ENCODE measurements at regions not wholly inside any gene's neighbourhood (a gene's known extent, or its start where the extent isn't known, plus 50 kb on each side); places are given as distances from the start of the nearest gene placed in this dataset.

DNA sequence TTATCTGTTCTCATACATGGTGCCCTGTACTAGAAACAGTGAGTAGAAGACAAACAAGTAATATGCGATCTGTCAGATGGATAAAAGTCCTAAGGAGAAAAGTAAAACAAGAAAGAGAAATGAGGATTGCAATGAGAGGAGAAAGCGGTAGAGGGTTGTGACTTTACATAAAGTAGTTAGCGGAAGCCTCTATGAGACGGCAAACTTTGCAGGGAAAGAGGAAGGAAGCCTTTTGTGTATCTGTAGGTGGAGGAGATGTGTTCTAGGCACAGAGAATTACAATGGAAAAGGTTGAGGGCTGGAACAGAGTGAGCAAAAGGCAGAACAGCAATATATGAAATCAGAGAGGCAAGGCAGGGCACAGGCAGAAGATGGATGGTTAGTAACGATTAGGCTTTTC lies 150.4 kb upstream of the SEMA3E start:
- no peak overlapping the region for H3K4me3 ChIP-seq (ENCODE audit: low read length)
- H3K36me3 Mint-ChIP-seq: no peaks in the 10 kb centered on the region
- no peaks in the 10 kb centered on the region for H3K4me1 ChIP-seq (ENCODE audit: control insufficient read depth in 2 of 2, insufficient read depth in 2 of 2, low read length in 2 of 2)
- POLR2A ChIA-PET: no interaction called here
- no peak overlapping the region for H3K27ac Mint-ChIP-seq
- no peaks in the 10 kb centered on the region for H3K4me1 Mint-ChIP-seq
- ATAC-seq: no peak
- DNase-seq: no peak
- CTCF ChIA-PET: no interaction called here
- no peak overlapping the region for H3K4me3 Mint-ChIP-seq
- H3K27me3 Mint-ChIP-seq: no peaks in the 10 kb centered on the region
- no peaks in the 10 kb centered on the region for H3K36me3 ChIP-seq (ENCODE audit: control insufficient read depth in 2 of 3, insufficient read depth in 3 of 3, low read length in 3 of 3)
- intact Hi-C loops (cut with micrococcal nuclease): no loop called here
- H3K9me3 Mint-ChIP-seq: peaks cover 0 to 9% (median 2%) of the 10 kb centered on the region in 11 donors
- no peaks in the 10 kb centered on the region for H3K27me3 ChIP-seq (ENCODE audit: control insufficient read depth in 2 of 2, insufficient read depth in 2 of 2, low read length in 2 of 2)
- no peaks in the 10 kb centered on the region for H3K9me3 ChIP-seq (ENCODE audit: control insufficient read depth in 2 of 3, low read length in 3 of 3)
- no peak overlapping the region for H3K27ac ChIP-seq (ENCODE audit: low read depth, low read length)

DNA sequence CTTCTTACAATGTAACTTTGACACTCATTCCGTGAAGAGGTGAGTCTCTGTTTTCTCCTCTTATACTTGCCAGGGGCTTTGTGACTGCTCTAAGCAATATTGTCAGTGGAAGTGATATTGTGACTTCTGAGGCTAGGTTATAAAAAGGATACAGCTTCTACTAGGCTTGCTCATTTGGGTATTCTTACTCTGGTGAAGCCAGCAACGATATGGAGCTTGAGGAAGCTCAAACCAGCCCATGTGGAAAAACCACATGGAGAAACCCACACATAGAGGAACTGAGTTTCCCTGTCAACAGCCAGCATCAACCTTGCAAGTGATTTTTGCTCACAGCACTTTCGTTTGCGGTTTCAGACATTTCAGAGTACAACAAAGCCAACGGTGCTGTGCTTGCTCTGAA lies 149.6 kb upstream of the SEMA3E start:
- no peak for DNase-seq
- Histone ChIP-seq H3K36me3 (ENCODE audit: control insufficient read depth in 2 of 3, insufficient read depth in 3 of 3, low read length in 3 of 3) (no peaks in the 10 kb centered on the region), H3K9me3 (ENCODE audit: control insufficient read depth in 2 of 3, low read length in 3 of 3) (no peaks in the 10 kb centered on the region), H3K27me3 (ENCODE audit: control insufficient read depth in 2 of 2, insufficient read depth in 2 of 2, low read length in 2 of 2) (no peaks in the 10 kb centered on the region), H3K27ac (ENCODE audit: low read depth, low read length) (no peak overlapping the region), H3K4me1 (ENCODE audit: control insufficient read depth in 2 of 2, insufficient read depth in 2 of 2, low read length in 2 of 2) (no peaks in the 10 kb centered on the region), H3K4me3 (ENCODE audit: low read length) (no peak overlapping the region)
- Mint-ChIP-seq H3K4me3 (no peak overlapping the region), H3K27me3 (no peaks in the 10 kb centered on the region), H3K9me3 (peaks cover 0 to 9% (median 0%) of the 10 kb centered on the region in 11 donors), H3K4me1 (no peaks in the 10 kb centered on the region), H3K27ac (no peak overlapping the region), H3K36me3 (no peaks in the 10 kb centered on the region)
- intact Hi-C loops (cut with micrococcal nuclease): no loop called here
- POLR2A ChIA-PET: no interaction called here
- CTCF ChIA-PET: no interaction called here
- no peak for ATAC-seq

DNA sequence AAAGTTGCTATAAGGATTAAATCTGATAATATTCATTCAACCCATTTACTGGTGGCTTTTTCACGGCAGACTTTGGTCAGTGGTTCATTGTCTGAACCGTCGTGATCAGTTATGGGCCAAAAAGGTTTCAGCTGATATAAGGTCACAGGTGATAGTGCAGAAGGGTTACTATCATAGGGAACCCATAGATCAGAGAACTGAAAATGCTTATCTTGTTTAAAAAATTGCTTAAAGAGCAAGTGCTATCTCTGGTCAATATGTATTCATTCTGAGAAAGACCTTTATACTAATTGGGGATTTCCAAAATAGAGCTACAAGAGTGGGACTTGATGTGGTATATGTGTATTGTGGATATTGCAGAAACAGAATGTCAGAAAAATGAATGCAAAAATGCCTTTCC lies 147.8 kb upstream of the SEMA3E start:
- no peak overlapping the region for H3K27ac ChIP-seq (ENCODE audit: low read depth, low read length)
- no peak overlapping the region for H3K4me3 ChIP-seq (ENCODE audit: low read length)
- intact Hi-C loops (cut with micrococcal nuclease): no loop called here
- no peaks in the 10 kb centered on the region for H3K36me3 Mint-ChIP-seq
- H3K9me3 ChIP-seq (ENCODE audit: control insufficient read depth in 2 of 3, low read length in 3 of 3): no peaks in the 10 kb centered on the region
- H3K27me3 ChIP-seq (ENCODE audit: control insufficient read depth in 2 of 2, insufficient read depth in 2 of 2, low read length in 2 of 2): no peaks in the 10 kb centered on the region
- no peaks in the 10 kb centered on the region for H3K36me3 ChIP-seq (ENCODE audit: control insufficient read depth in 2 of 3, insufficient read depth in 3 of 3, low read length in 3 of 3)
- peaks cover 0 to 5% (median 0%) of the 10 kb centered on the region in 11 donors for H3K9me3 Mint-ChIP-seq
- no peaks in the 10 kb centered on the region for H3K4me1 Mint-ChIP-seq
- no peak for DNase-seq
- H3K27me3 Mint-ChIP-seq: no peaks in the 10 kb centered on the region
- H3K4me3 Mint-ChIP-seq: no peak overlapping the region
- H3K4me1 ChIP-seq (ENCODE audit: control insufficient read depth in 2 of 2, insufficient read depth in 2 of 2, low read length in 2 of 2): no peaks in the 10 kb centered on the region
- ATAC-seq: no peak
- H3K27ac Mint-ChIP-seq: no peak overlapping the region
- CTCF ChIA-PET: no interaction called here
- POLR2A ChIA-PET: no interaction called here

DNA sequence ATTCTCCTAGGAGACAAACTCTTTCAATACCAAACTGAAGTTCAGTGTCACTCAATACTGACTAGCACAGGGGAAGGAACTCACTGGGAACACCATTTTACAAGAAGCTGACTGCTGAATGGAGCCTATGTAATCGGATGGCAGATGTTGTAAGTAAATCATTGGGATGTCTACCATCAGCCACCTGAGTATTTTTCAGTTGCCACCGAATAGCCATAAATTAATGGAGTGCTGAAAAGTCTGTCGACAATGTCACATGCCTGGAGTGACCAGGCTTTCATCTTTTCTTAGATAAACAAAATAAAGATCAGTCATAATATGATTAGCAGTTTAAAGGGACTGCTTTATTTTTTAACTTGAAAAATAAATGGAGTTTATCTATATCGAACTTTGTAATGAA lies 145.9 kb upstream of the SEMA3E start:
- H3K4me3 ChIP-seq (ENCODE audit: low read length): no peak overlapping the region
- Mint-ChIP-seq H3K9me3 (peaks cover 0 to 5% (median 0%) of the 10 kb centered on the region in 11 donors), H3K27me3 (no peaks in the 10 kb centered on the region), H3K4me1 (no peaks in the 10 kb centered on the region), H3K4me3 (no peak overlapping the region), H3K27ac (no peak overlapping the region), H3K36me3 (no peaks in the 10 kb centered on the region)
- POLR2A ChIA-PET: no interaction called here
- DNase-seq (no peak), ATAC-seq (no peak)
- no peaks in the 10 kb centered on the region for H3K9me3 ChIP-seq (ENCODE audit: control insufficient read depth in 2 of 3, low read length in 3 of 3)
- CTCF ChIA-PET: no interaction called here
- H3K36me3 ChIP-seq (ENCODE audit: control insufficient read depth in 2 of 3, insufficient read depth in 3 of 3, low read length in 3 of 3): no peaks in the 10 kb centered on the region
- no peaks in the 10 kb centered on the region for H3K4me1 ChIP-seq (ENCODE audit: control insufficient read depth in 2 of 2, insufficient read depth in 2 of 2, low read length in 2 of 2)
- intact Hi-C loops (cut with micrococcal nuclease): no loop called here
- no peak overlapping the region for H3K27ac ChIP-seq (ENCODE audit: low read depth, low read length)
- H3K27me3 ChIP-seq (ENCODE audit: control insufficient read depth in 2 of 2, insufficient read depth in 2 of 2, low read length in 2 of 2): no peaks in the 10 kb centered on the region

DNA sequence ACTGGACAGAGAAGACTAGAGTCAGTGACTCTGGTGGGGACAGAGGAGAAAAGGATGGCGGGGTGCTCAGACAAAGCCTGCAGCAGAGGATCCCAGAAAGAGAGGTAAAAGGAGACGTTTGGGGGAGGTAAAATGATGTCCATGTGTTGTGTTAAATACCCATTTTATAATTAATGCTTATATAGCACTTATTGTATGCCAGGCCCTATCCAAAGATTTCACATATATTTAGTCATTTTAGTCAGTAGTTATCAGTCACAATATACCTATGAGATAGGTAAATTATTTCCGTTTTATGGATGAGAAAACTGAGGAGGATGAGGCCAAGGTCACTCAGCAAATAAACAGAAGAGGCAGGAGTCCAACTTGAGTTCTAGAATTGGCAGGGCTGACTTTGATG lies 144.6 kb upstream of the SEMA3E start:
- Mint-ChIP-seq H3K4me1 (no peaks in the 10 kb centered on the region), H3K36me3 (no peaks in the 10 kb centered on the region), H3K9me3 (peaks cover 0 to 5% (median 0%) of the 10 kb centered on the region in 11 donors), H3K27ac (no peak overlapping the region), H3K4me3 (no peak overlapping the region), H3K27me3 (no peaks in the 10 kb centered on the region)
- Histone ChIP-seq H3K4me3 (ENCODE audit: low read length) (no peak overlapping the region), H3K27me3 (ENCODE audit: control insufficient read depth in 2 of 2, insufficient read depth in 2 of 2, low read length in 2 of 2) (no peaks in the 10 kb centered on the region), H3K36me3 (ENCODE audit: control insufficient read depth in 2 of 3, insufficient read depth in 3 of 3, low read length in 3 of 3) (no peaks in the 10 kb centered on the region), H3K9me3 (ENCODE audit: control insufficient read depth in 2 of 3, low read length in 3 of 3) (no peaks in the 10 kb centered on the region), H3K27ac (ENCODE audit: low read depth, low read length) (no peak overlapping the region), H3K4me1 (ENCODE audit: control insufficient read depth in 2 of 2, insufficient read depth in 2 of 2, low read length in 2 of 2) (no peaks in the 10 kb centered on the region)
- intact Hi-C loops (cut with micrococcal nuclease): no loop called here
- ATAC-seq: no peak
- CTCF ChIA-PET: no interaction called here
- DNase-seq: no peak
- POLR2A ChIA-PET: no interaction called here

DNA sequence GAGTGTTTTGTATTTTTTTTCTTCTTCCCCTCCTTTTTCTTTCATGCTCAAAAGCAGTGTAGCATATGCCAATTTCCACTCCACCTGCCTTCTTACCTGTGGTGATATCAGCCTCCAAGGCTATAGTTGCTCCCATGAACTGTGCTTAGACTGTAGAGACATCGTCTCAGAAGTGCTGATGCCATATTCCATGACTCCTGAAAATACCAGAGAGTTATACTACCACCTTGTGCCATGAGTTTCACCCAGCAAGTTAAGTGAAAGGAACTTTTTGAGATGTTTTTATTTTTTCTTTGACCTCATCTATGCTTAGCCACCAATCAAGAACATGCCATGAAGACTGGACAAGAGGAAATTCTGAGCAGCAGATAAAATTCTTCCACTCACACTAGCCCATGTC lies 142.8 kb upstream of the SEMA3E start:
- peaks cover 0 to 5% (median 0%) of the 10 kb centered on the region in 11 donors for H3K9me3 Mint-ChIP-seq

DNA sequence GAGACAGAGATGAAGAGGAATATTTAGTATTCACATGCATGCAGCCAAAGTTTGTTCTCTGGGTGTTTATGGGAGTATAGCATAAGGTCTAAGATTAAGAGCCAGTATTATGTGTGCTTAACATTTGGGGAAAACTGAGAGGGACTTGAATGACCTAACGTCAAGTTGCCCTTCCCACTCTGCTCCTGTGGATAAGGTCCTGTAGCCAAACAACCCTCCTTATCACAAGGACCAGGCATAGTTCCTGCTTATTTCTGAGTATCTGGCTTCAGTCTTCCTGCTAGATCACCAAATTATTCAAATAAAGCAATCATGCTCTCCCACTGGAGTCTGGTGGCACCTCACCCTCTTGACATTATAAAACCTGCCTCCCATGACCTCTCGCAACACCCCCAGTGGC lies 137.9 kb upstream of the SEMA3E start:
- Mint-ChIP-seq H3K27ac (no peak overlapping the region), H3K4me3 (no peak overlapping the region), H3K27me3 (no peaks in the 10 kb centered on the region), H3K36me3 (no peaks in the 10 kb centered on the region), H3K4me1 (no peaks in the 10 kb centered on the region), H3K9me3 (peaks cover 0 to 3% (median 0%) of the 10 kb centered on the region in 11 donors)
- H3K9me3 ChIP-seq (ENCODE audit: control insufficient read depth in 2 of 3, low read length in 3 of 3): no peaks in the 10 kb centered on the region
- no peaks in the 10 kb centered on the region for H3K36me3 ChIP-seq (ENCODE audit: control insufficient read depth in 2 of 3, insufficient read depth in 3 of 3, low read length in 3 of 3)
- ChIA-PET CTCF (no interaction called here), POLR2A (no interaction called here)
- DNase-seq (no peak), ATAC-seq (no peak)
- H3K4me1 ChIP-seq (ENCODE audit: control insufficient read depth in 2 of 2, insufficient read depth in 2 of 2, low read length in 2 of 2): no peaks in the 10 kb centered on the region
- H3K4me3 ChIP-seq (ENCODE audit: low read length): no peak overlapping the region
- no peaks in the 10 kb centered on the region for H3K27me3 ChIP-seq (ENCODE audit: control insufficient read depth in 2 of 2, insufficient read depth in 2 of 2, low read length in 2 of 2)
- H3K27ac ChIP-seq (ENCODE audit: low read depth, low read length): no peak overlapping the region
- intact Hi-C loops (cut with micrococcal nuclease): no loop called here

More for the DNA sequence above, 142.8 kb upstream of the SEMA3E start:
- Histone ChIP-seq H3K27me3 (ENCODE audit: control insufficient read depth in 2 of 2, insufficient read depth in 2 of 2, low read length in 2 of 2) (no peaks in the 10 kb centered on the region), H3K4me1 (ENCODE audit: control insufficient read depth in 2 of 2, insufficient read depth in 2 of 2, low read length in 2 of 2) (no peaks in the 10 kb centered on the region), H3K27ac (ENCODE audit: low read depth, low read length) (no peak overlapping the region), H3K4me3 (ENCODE audit: low read length) (no peak overlapping the region), H3K36me3 (ENCODE audit: control insufficient read depth in 2 of 3, insufficient read depth in 3 of 3, low read length in 3 of 3) (no peaks in the 10 kb centered on the region), H3K9me3 (ENCODE audit: control insufficient read depth in 2 of 3, low read length in 3 of 3) (no peaks in the 10 kb centered on the region)
- Mint-ChIP-seq H3K27me3 (no peaks in the 10 kb centered on the region), H3K4me1 (no peaks in the 10 kb centered on the region), H3K4me3 (no peak overlapping the region), H3K27ac (no peak overlapping the region), H3K36me3 (no peaks in the 10 kb centered on the region)
- POLR2A ChIA-PET: no interaction called here
- DNase-seq (no peak), ATAC-seq (no peak)
- CTCF ChIA-PET: no interaction called here
- intact Hi-C loops (cut with micrococcal nuclease): no loop called here

Data from naive thymus-derived CD4-positive, alpha-beta T cell (primary cell).